ENCODE measurements at regions not wholly inside any gene's neighbourhood (a gene's known extent, or its start where the extent isn't known, plus 50 kb on each side); places are given as distances from the start of the nearest gene placed in this dataset.

- no peak for TF ChIP-seq FOXP2 (optimal IDR thresholded peaks at IDR 0.05; ENCODE audit: borderline replicate concordance, extremely low read depth, extremely low read length, insufficient read depth)
- no peak for TF ChIP-seq SIN3A (IDR thresholded peaks at IDR 0.05; ENCODE audit: borderline replicate concordance, insufficient read depth, low read length)
Observed at GRCh38 chr12:45634273-45634917, 95.1 kb upstream of the ARID2 start.

Measured in PFSK-1 (cell line).